ENCODE measurements at regions not wholly inside any gene's neighbourhood (a gene's known extent, or its start where the extent isn't known, plus 50 kb on each side); places are given as distances from the start of the nearest gene placed in this dataset.

DNA sequence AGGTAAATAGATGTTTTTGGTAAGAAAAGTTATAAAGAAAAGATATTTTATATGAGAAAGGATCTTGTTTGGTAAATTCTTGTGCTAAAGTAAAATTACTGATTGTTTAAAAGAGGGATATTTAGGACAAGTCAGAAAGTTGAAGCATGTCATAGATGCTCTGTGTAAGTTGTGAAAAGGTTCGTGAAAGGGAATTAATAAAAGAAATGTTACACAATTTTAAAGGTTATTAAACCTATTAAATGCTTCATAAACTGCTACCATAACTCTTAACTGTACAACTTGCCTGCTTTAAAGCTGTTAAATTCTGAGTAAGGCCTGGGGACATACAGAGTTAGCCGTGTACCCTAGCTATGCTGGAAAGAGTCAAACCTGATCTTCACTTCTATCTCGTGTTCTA, 634.1 kb downstream of the ACTR3B start:
- intact Hi-C loops (cut with DNase I; ENCODE audit: low total_unique reads): no loop called here
- TF ChIP-seq POLR2A (IDR thresholded peaks at IDR 0.05): no peak
- TF ChIP-seq, protein P1, sequence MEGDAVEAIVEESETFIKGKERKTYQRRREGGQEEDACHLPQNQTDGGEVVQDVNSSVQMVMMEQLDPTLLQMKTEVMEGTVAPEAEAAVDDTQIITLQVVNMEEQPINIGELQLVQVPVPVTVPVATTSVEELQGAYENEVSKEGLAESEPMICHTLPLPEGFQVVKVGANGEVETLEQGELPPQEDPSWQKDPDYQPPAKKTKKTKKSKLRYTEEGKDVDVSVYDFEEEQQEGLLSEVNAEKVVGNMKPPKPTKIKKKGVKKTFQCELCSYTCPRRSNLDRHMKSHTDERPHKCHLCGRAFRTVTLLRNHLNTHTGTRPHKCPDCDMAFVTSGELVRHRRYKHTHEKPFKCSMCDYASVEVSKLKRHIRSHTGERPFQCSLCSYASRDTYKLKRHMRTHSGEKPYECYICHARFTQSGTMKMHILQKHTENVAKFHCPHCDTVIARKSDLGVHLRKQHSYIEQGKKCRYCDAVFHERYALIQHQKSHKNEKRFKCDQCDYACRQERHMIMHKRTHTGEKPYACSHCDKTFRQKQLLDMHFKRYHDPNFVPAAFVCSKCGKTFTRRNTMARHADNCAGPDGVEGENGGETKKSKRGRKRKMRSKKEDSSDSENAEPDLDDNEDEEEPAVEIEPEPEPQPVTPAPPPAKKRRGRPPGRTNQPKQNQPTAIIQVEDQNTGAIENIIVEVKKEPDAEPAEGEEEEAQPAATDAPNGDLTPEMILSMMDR (IDR thresholded peaks at IDR 0.05 in 4 of 5, conservative IDR thresholded peaks at IDR 0.05 in 1 of 5): no peak

DNA sequence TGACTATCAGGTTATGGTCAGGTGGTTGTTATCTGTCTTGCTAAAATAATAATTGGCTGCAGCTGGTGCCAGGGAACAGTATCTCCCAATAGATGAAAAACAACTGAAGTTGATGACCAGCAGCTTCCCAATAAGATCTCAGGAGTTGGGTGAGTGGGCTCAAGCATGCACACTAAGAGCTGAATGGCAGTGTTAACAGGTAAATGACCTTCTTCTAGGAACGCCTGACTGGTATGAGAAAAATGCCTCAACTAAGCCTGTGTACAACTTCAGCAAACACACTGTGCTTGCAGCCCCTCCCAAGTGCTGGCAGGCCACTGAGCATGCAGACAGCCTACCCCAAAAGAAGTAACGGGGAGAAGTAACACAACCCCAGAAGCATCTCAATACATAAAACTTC, 636.9 kb downstream of the ACTR3B start:
- DNase-seq: no peak
- Histone ChIP-seq H3K27me3 (no peaks in the 10 kb centered on the region), H3K36me3 (no peaks in the 10 kb centered on the region), H3K4me3 (no peak overlapping the region), H3K27ac (no peak overlapping the region), H3K9me3 (no peaks in the 10 kb centered on the region), H3K4me1 (no peaks in the 10 kb centered on the region)
- TF ChIP-seq, protein P1 (IDR thresholded peaks at IDR 0.05 in 4 of 5, conservative IDR thresholded peaks at IDR 0.05 in 1 of 5): no peak
- no peak for ATAC-seq
- intact Hi-C loops (cut with DNase I; ENCODE audit: low total_unique reads) (no loop called here), in situ Hi-C loops (cut with MboI; ENCODE audit: low sequenced_read_pairs in 4 of 4) (no loop called here)

More for the DNA sequence above, 634.1 kb downstream of the ACTR3B start:
- no peak overlapping the region for H3K4me3 ChIP-seq
- in situ Hi-C loops (cut with MboI; ENCODE audit: low sequenced_read_pairs in 4 of 4): no loop called here
- H3K27ac ChIP-seq: no peak overlapping the region
- no peaks in the 10 kb centered on the region for H3K36me3 ChIP-seq
- no peak for DNase-seq
- no peaks in the 10 kb centered on the region for H3K9me3 ChIP-seq
- H3K27me3 ChIP-seq: no peaks in the 10 kb centered on the region
- ATAC-seq: no peak
- no peaks in the 10 kb centered on the region for H3K4me1 ChIP-seq

DNA sequence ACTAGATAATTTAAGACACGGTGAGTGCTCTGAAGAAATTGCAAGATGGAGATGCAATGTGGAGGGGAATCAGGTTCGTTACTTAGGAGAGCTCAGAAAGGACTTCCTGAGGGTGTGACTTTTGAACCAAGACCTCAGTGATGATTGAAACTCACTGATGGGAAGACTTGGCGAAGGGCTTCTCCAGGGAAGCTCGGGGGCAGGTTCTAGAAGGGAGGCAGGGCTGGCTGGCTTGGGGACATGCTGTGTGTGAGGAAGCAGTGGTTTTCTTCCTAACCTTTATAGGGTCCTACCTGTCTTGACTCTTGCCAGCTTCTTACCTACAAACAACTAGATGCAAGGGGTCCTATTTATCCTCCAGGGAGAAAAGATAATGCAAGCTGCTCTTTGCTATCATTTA, 637.9 kb downstream of the ACTR3B start:
- intact Hi-C loops (cut with DNase I; ENCODE audit: low total_unique reads) (no loop called here), in situ Hi-C loops (cut with MboI; ENCODE audit: low sequenced_read_pairs in 4 of 4) (no loop called here)
- Histone ChIP-seq H3K4me1 (no peaks in the 10 kb centered on the region), H3K4me3 (no peak overlapping the region), H3K36me3 (no peaks in the 10 kb centered on the region), H3K9me3 (no peaks in the 10 kb centered on the region), H3K27me3 (no peaks in the 10 kb centered on the region), H3K27ac (no peak overlapping the region)
- DNase-seq: no peak
- TF ChIP-seq POLR2A (IDR thresholded peaks at IDR 0.05): no peak
- TF ChIP-seq, protein P1 (IDR thresholded peaks at IDR 0.05 in 4 of 5, conservative IDR thresholded peaks at IDR 0.05 in 1 of 5): no peak
- no peak for ATAC-seq

DNA sequence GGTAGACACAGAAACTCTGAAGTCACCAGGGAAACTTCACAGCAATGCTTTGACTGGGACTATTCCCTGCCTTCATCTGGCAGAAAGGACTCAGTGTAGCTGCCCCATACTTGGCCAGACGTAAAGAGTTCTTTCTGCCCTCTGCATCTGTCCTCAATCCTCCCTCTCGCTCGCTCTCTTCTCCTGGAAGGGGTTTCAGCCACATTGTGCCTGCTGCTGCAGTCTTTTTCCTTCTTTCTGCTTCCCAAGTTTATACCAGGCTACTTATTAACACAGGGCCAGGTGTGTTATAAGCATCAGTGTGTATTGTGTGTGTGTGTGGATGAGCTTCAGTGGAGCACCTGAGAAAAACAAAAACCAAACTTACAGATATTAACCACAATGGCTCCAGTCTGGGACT, 638.4 kb downstream of the ACTR3B start:
- no peaks in the 10 kb centered on the region for H3K36me3 ChIP-seq
- no peak for DNase-seq
- H3K4me3 ChIP-seq: no peak overlapping the region
- no peaks in the 10 kb centered on the region for H3K4me1 ChIP-seq
- TF ChIP-seq, protein P1 (IDR thresholded peaks at IDR 0.05 in 4 of 5, conservative IDR thresholded peaks at IDR 0.05 in 1 of 5): no peak
- no peak for TF ChIP-seq POLR2A (IDR thresholded peaks at IDR 0.05)
- H3K9me3 ChIP-seq: no peaks in the 10 kb centered on the region
- H3K27ac ChIP-seq: no peak overlapping the region
- intact Hi-C loops (cut with DNase I; ENCODE audit: low total_unique reads) (no loop called here), in situ Hi-C loops (cut with MboI; ENCODE audit: low sequenced_read_pairs in 4 of 4) (no loop called here)
- ATAC-seq: no peak
- no peaks in the 10 kb centered on the region for H3K27me3 ChIP-seq

DNA sequence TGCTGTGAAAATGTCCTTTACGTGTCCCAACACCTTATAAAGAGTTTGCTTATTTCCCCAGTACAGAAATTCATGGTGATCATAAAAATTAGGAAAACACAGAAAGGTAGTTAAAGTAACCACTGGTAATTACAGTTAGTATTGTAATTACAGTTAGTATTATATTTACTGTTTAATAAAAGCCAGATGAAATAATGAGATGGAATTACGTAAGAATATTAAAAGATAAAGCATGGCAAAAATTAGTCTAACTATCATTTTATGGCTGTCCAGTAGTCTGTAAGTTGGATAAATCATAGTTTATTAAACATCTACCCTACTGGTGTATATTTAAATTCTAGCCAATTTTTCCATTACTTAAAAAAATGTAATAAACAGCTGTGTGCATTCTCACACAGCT, 638.8 kb downstream of the ACTR3B start:
- no peaks in the 10 kb centered on the region for H3K36me3 ChIP-seq
- DNase-seq (no peak), ATAC-seq (no peak)
- in situ Hi-C loops (cut with MboI; ENCODE audit: low sequenced_read_pairs in 4 of 4) (no loop called here), intact Hi-C loops (cut with DNase I; ENCODE audit: low total_unique reads) (no loop called here)
- no peaks in the 10 kb centered on the region for H3K9me3 ChIP-seq
- H3K27ac ChIP-seq: no peak overlapping the region
- H3K27me3 ChIP-seq: no peaks in the 10 kb centered on the region
- TF ChIP-seq, protein P1 (IDR thresholded peaks at IDR 0.05 in 4 of 5, conservative IDR thresholded peaks at IDR 0.05 in 1 of 5): no peak
- no peak for TF ChIP-seq POLR2A (IDR thresholded peaks at IDR 0.05)
- no peaks in the 10 kb centered on the region for H3K4me1 ChIP-seq
- H3K4me3 ChIP-seq: no peak overlapping the region

Data from gastrocnemius medialis (tissue), 4 donors.